ENCODE measurements at regions not wholly inside any gene's neighbourhood (a gene's known extent, or its start where the extent isn't known, plus 50 kb on each side); places are given as distances from the start of the nearest gene placed in this dataset.

DNA sequence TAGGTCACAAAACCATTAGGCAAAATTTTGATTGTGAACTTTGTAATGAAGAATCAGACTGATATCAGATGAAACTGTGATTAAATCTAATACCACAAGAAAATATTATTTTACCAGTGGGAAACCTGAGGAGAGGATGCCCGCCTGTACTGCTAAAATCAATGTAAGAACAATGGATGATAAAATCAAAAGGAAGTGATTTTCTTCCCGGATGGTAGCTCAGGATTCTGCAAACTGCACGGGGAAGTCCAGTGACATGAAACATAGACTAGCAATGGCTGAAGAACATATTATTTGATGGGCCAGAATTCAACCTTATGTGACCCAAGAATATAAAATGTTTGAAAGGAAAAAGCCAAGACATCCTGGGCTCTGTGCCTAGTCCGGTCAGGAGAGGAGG lies 974.9 kb downstream of the PCDH18 start:
- TF ChIP-seq POLR2A (IDR thresholded peaks at IDR 0.05; ENCODE audit: low read length) (no peak), GATA1 (IDR thresholded peaks at IDR 0.05; ENCODE audit: low read depth, low read length) (no peak)

All from erythroblast (primary cell).